ENCODE measurements at regions not wholly inside any gene's neighbourhood (a gene's known extent, or its start where the extent isn't known, plus 50 kb on each side); places are given as distances from the start of the nearest gene placed in this dataset.

- no peak for TF ChIP-seq CTCF (conservative IDR thresholded peaks at IDR 0.05 in 1 of 2, IDR thresholded peaks at IDR 0.05 in 1 of 2; ENCODE audit: low read depth in 1 of 2, low read length in 2 of 2)
- no peak for TF ChIP-seq EZH2 (IDR thresholded peaks at IDR 0.05; ENCODE audit: low read length, missing control alignments)
These were observed 179.4 kb downstream of the SNAPC1 start for GRCh38 chr14:61941421-61942150.

Measured in fibroblast of lung (primary cell).